Sigmoid colon (tissue), 6 donors: ENCODE measurements at regions not wholly inside any gene's neighbourhood (a gene's known extent, or its start where the extent isn't known, plus 50 kb on each side); places are given as distances from the start of the nearest gene placed in this dataset.

Experiments used
- DNase-seq: peaks from one replicate; pipeline ENCODE4 v3.0.0-alpha.2; 2019
- H3K27ac ChIP-seq, 4 donors: fragments of 200-600 bp; sonication (generic); one replicate each; pipeline ENCODE4 v1.5.1; 2016 to 2019; ENCODE audit warnings: mild to moderate bottlenecking in 1 of 4
- H3K27me3 ChIP-seq, 3 donors: fragments of 200-600 bp; sonication (generic); one replicate each; pipeline ENCODE4 v1.5.1; 2019; ENCODE audit warnings: mild to moderate bottlenecking in 1 of 3
- H3K36me3 ChIP-seq, 4 donors: fragments of 200-600 bp; sonication (generic); one replicate each; pipeline ENCODE4 v1.5.1; 2016 to 2019
- H3K4me1 ChIP-seq, 4 donors: fragments of 200-600 bp; sonication (generic); one replicate each; pipeline ENCODE4 v1.5.1; 2017 to 2019
- H3K4me3 ChIP-seq, 4 donors: fragments of 200-600 bp; sonication (generic); one replicate each; pipeline ENCODE4 v1.5.1; 2017 to 2019; ENCODE audit warnings: mild to moderate bottlenecking in 2 of 4, moderate library complexity in 1 of 4
- H3K9me3 ChIP-seq, 4 donors: fragments of 200-600 bp in 3 of 4; sonication (generic) in 3 of 4; one replicate each; pipeline versions ENCODE4 v1.5.1 to v1.6.1; 2013 to 2019
- CTCF ChIP-seq, 4 experiments: fragments of 450-650 bp in 3 of 4; fragments of 200-600 bp in 1 of 4; IDR thresholded peaks; one replicate each; pipeline ENCODE4 v1.5.1; 2016 to 2019; ENCODE audit warnings: antibody characterized with exemption in 4 of 4, mild to moderate bottlenecking in 3 of 4, moderate library complexity in 2 of 4
- EP300 ChIP-seq, 4 donors: sonication (generic); formaldehyde crosslinking; IDR thresholded peaks; one replicate each; pipeline ENCODE4 v1.6.1; 2017; ENCODE audit warnings: antibody characterized with exemption in 4 of 4
- POLR2A ChIP-seq, 2 donors: fragments of 450-650 bp; IDR thresholded peaks; one replicate each; pipeline ENCODE4 v1.6.1; 2016; ENCODE audit warnings: antibody characterized with exemption in 2 of 2, mild to moderate bottlenecking in 2 of 2, moderate library complexity in 2 of 2
- POLR2AphosphoS5 ChIP-seq, 4 donors: sonication (generic); formaldehyde crosslinking; IDR thresholded peaks; one replicate each; pipeline ENCODE4 v1.6.1; 2017; ENCODE audit warnings: antibody characterized with exemption in 4 of 4
- WGBS, 2 donors: extraction: QIAGEN DNeasy Blood & Tissue Kit; methylation state at CpG; one replicate each; pipeline ENCODE4 v1.1.7; 2013; 5-methylcytosine and 5-hydroxymethylcytosine counted together
- intact Hi-C: fragments of 100-400 bp; cut with DNase I; formaldehyde crosslinking; loops from one replicate; pipeline ENCODE4 v1.15.1; 2023
- donor health status: healthy with polysubstance abuse.
- donor health status: healthy.

- no peak for DNase-seq
- Histone ChIP-seq H3K27ac (no peak overlapping the region), H3K36me3 (no peaks in the 10 kb centered on the region), H3K4me3 (no peak overlapping the region), H3K4me1 (no peaks in the 10 kb centered on the region), H3K27me3 (no peaks in the 10 kb centered on the region), H3K9me3 (no peaks in the 10 kb centered on the region)
- WGBS, 2 donors = 89 to 93% methylated on average over 5 of the region's 5 CpGs
- no peak for TF ChIP-seq POLR2AphosphoS5 (IDR thresholded peaks at IDR 0.05)
- TF ChIP-seq EP300 (IDR thresholded peaks at IDR 0.05) = no peak
- no peak for TF ChIP-seq CTCF (IDR thresholded peaks at IDR 0.05)
- TF ChIP-seq POLR2A (IDR thresholded peaks at IDR 0.05) = no peak
- intact Hi-C loops = no loop called here
Measured at GRCh38 chr13:63190742-63191141, 1775.1 kb upstream of the PCDH20 start.

- no peaks in the 10 kb centered on the region for H3K9me3 ChIP-seq
- no peak for DNase-seq
- intact Hi-C loops = no loop called here
- no peaks in the 10 kb centered on the region for H3K4me1 ChIP-seq
- H3K36me3 ChIP-seq = no peaks in the 10 kb centered on the region
- no peak for TF ChIP-seq CTCF (IDR thresholded peaks at IDR 0.05)
- TF ChIP-seq POLR2AphosphoS5 (IDR thresholded peaks at IDR 0.05) = no peak
- TF ChIP-seq POLR2A (IDR thresholded peaks at IDR 0.05) = no peak
- TF ChIP-seq EP300 (IDR thresholded peaks at IDR 0.05) = no peak
- no peaks in the 10 kb centered on the region for H3K27me3 ChIP-seq
- no peak overlapping the region for H3K4me3 ChIP-seq
- WGBS, 2 donors = 86 to 92% methylated on average over 2 of the region's 2 CpGs
- H3K27ac ChIP-seq = no peak overlapping the region
Measured at GRCh38 chr13:63190219-63190618, 1774.6 kb upstream of the PCDH20 start.

DNA sequence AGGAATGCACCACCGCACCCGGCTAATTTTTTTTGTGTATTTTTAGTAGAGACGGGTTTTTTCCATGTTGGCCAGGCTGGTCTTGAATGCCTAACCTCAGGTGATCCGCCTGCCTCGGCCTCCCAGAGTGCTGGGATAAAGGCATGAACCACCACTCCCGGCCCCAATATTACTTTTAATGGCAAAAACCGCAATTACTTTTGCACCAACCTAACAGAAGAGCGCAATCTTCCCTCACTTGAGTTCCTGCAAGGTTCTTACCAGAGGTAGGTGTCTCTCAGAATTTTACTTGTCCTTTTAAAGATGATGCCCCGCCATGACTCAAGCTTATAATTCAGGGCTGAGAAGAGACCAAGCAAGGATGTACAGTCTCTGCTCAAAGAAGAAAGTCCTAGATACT is 1774.1 kb upstream of the PCDH20 start:
- Histone ChIP-seq H3K27ac (no peak overlapping the region), H3K27me3 (no peaks in the 10 kb centered on the region), H3K4me1 (no peaks in the 10 kb centered on the region), H3K36me3 (no peaks in the 10 kb centered on the region), H3K9me3 (no peaks in the 10 kb centered on the region), H3K4me3 (no peak overlapping the region)
- 87 to 94% methylated on average over 9 of the region's 9 CpGs for WGBS, 2 donors
- DNase-seq = no peak
- intact Hi-C loops = no loop called here
- TF ChIP-seq POLR2A (IDR thresholded peaks at IDR 0.05) = no peak
- TF ChIP-seq POLR2AphosphoS5 (IDR thresholded peaks at IDR 0.05) = no peak
- no peak for TF ChIP-seq EP300 (IDR thresholded peaks at IDR 0.05)
- TF ChIP-seq CTCF (IDR thresholded peaks at IDR 0.05) = no peak

DNA sequence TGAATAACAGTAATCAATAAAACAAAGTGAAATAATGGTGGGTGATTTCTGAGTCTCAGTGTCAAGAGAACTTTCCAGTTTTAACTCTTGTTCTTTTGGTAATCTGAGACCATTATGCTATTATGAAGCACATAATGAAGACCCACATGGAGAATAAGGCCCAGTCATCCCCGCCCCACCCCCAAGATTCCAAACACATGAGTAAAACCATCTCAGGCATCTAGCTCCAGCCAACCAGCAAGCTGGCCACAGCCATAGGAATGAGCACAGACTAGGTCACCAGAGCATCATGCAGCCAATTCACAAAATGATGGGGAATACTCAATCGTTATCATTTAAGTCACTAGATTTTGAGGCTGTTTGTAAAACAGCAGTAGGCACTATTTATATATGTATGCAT is 1769.0 kb upstream of the PCDH20 start:
- WGBS, 2 donors = 84 to 96% methylated on average over 2 of the region's 2 CpGs
- Histone ChIP-seq H3K9me3 (peaks cover 0 to 2% (median 0%) of the 10 kb centered on the region in 4 donors), H3K4me3 (no peak overlapping the region), H3K27me3 (no peaks in the 10 kb centered on the region), H3K36me3 (no peaks in the 10 kb centered on the region), H3K4me1 (no peaks in the 10 kb centered on the region), H3K27ac (no peak overlapping the region)
- no peak for DNase-seq
- no peak for TF ChIP-seq EP300 (IDR thresholded peaks at IDR 0.05)
- no peak for TF ChIP-seq CTCF (IDR thresholded peaks at IDR 0.05)
- no peak for TF ChIP-seq POLR2AphosphoS5 (IDR thresholded peaks at IDR 0.05)
- no peak for TF ChIP-seq POLR2A (IDR thresholded peaks at IDR 0.05)
- intact Hi-C loops = no loop called here

DNA sequence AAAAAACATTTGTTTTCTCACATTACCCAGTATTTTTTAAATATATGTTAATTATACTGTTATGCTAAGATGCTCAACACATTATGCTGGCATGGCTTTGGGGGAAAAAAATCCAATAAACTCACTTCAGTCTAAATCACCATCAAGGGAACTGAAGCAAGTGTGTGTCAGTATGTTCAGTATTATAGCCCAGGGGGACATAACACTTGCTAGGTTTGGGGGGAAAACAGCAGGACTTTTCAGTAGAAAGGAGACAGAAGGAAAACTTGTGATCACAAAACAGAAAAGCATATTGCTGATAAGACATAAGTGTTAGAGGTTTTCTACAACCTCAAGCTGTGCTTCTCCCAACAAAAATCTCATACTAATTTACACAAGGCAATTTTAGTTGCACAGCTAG is 1759.9 kb upstream of the PCDH20 start:
- H3K27me3 ChIP-seq = no peaks in the 10 kb centered on the region
- H3K4me3 ChIP-seq = no peak overlapping the region
- no peak for TF ChIP-seq POLR2AphosphoS5 (IDR thresholded peaks at IDR 0.05)
- TF ChIP-seq POLR2A (IDR thresholded peaks at IDR 0.05) = no peak
- TF ChIP-seq CTCF (IDR thresholded peaks at IDR 0.05) = no peak
- TF ChIP-seq EP300 (IDR thresholded peaks at IDR 0.05) = no peak
- DNase-seq = no peak
- peaks cover 0 to 2% (median 0%) of the 10 kb centered on the region in 4 donors for H3K9me3 ChIP-seq
- intact Hi-C loops = no loop called here
- H3K27ac ChIP-seq = no peak overlapping the region
- no peaks in the 10 kb centered on the region for H3K36me3 ChIP-seq
- no peaks in the 10 kb centered on the region for H3K4me1 ChIP-seq
